GM18909 (cell line): ENCODE measurements at regions not wholly inside any gene's neighbourhood (a gene's known extent, or its start where the extent isn't known, plus 50 kb on each side); places are given as distances from the start of the nearest gene placed in this dataset.

Source experiments
- ATAC-seq: cut with Tn5 transposase; IDR thresholded peaks from one replicate; pipeline ENCODE4 v1.9.1; 2021; ENCODE audit warnings: mild to moderate bottlenecking; ENCODE audit not compliant: unreplicated experiment, poor library complexity

GRCh38 chr13:74005320-74006157, 128.7 kb downstream of the KLF12 start:
- ATAC-seq: no peak

DNA sequence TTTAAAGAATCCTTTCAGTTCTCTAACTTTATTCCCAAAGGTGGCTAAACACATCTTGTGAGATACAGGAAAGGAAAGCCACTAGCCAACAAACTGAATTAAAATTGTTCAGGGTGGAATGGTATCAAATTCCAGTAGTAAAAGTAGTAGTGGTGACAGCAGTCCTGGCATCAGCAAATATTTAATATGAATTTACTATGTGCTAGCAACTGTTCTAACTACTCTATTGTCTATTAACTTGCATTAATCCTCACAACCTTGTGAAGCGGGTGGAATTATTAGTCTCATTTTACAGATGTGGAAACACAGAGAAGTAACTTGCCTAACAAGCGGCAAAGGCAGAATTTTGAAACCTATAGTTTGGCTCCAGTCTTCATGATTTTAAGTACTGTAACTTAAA, 130.1 kb downstream of the KLF12 start:
- ATAC-seq: no peak

DNA sequence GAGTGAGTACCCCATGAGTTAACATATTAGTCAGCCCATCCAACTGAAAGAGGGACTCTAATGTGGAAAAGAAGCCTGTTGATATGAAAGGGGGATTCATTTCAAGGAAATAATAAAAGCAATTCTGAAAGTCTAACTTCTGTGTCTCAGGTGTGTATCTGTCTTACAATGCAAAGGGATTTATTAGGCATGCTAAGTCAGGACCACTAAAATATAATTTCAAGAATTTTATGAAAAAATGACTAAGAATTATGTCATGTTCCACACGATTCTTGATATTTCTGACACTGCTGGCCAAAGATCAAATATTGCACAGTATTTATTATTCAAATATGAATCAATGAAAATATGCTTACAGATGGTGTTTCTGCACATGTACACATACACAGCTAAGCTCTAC, 130.8 kb downstream of the KLF12 start:
- no peak for ATAC-seq

DNA sequence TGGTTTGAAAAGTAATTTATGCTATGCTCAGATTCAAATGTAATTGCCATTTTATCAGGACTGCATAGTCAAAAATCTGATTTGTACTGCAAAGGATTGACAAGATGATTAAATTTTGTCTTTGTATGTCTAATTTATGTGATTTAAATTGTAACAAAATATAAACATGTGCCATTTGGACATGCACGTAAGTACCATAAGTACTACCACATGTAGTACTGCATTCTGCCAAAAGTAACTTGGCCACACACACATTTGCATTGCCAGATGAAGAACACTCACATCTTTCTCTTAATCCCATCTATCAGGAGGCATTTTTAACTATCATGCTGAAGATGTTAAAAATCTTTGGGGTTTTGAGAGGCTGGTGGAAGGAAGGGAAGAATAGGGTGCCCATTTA, 133.3 kb downstream of the KLF12 start:
- no peak for ATAC-seq

DNA sequence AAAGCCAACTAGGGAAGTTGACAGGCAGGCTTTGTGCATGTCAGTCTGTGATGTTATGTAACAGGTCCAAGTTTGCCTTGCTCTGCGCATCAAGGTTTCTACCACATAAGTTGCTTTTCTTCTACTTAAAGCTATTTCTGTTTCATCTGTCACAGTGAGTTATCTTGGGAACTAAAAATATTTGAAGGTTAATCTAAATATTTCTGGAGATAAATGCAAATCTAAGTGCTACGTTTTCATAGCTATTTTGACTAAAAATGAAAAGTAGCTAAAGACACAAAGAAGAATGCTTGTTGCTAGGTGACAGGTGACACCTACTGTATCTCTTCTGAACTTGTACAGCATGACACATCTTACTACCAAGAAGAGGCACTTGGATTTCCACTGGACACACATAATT, 135.6 kb downstream of the KLF12 start:
- peak; percentile 72 for ATAC-seq

GRCh38 chr13:73997964-73998363, 136.2 kb downstream of the KLF12 start:
- ATAC-seq: no peak

- ATAC-seq: no peak
Measured at GRCh38 chr13:73996569-73996968, 137.6 kb downstream of the KLF12 start.

- no peak for ATAC-seq
Measured at GRCh38 chr13:73995736-73996135, 138.5 kb downstream of the KLF12 start.

GRCh38 chr13:73993661-73994060, 140.5 kb downstream of the KLF12 start:
- no peak for ATAC-seq

DNA sequence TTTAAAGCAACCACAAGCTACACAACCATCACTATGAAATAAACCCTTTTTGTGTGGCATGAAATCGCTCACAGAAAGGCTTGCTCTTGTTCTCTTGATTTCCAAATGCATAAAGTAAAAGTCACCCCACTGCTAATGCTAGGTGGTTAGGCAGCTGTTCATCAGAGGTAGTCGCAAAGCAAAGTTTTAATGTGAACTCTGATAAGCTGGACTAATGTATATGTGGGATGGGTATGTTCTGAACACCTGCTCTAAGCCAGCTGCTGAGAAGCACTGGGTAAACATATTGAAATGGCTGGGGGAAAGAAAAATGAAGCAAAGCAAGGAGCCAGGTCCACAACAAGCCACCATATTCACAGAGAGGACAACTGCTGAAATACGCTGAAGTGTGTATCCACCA, 142.3 kb downstream of the KLF12 start:
- ATAC-seq: no peak

GRCh38 chr13:73991384-73991783, 142.8 kb downstream of the KLF12 start:
- no peak for ATAC-seq

DNA sequence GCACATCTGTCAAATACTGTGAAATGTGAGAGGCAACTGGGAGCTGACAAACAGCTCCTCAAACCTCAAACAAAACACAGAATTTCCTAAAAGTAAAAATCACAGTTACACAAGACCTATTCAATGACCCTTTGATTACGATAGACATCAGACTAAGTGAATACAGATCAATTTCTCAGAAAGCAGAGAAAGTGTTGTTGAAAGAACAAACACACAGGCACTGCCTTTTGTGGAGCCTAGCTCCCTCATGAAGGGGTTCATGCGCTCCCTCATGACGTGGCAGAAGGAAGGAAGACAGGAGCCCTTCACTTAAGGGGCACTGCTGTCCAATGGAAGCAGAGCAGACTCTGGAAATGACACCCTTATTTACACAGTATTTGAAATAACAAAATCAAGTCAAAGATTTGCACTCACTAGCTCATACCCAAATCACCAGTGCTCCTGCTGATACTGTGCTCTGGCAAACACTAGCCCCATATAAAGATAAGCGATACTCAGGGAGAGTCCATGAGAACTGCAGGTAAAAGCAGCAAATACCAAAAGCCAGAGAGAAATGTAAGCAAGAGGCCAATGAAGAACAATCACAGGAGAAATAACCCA, 144.9 kb downstream of the KLF12 start:
- ATAC-seq: no peak

DNA sequence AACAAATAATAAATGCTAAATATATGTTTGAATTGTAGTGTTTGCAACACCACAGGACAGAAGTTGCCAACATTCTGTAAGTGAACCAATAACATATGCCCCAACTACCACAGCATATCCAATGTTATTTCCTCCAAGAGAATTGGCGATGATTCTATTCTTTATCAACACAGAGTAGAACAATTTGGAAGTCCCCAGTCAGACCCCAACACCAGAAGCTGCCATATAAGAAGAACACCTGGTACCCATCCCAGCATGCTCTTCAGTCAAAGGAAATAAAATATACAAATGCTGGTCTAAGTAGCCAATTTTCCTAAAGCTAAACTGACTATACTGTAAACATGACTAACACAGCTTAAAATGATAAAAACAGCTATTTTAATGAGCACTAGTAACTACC, 145.7 kb downstream of the KLF12 start:
- ATAC-seq: no peak

GRCh38 chr13:73987618-73988017, 146.6 kb downstream of the KLF12 start:
- no peak for ATAC-seq

DNA sequence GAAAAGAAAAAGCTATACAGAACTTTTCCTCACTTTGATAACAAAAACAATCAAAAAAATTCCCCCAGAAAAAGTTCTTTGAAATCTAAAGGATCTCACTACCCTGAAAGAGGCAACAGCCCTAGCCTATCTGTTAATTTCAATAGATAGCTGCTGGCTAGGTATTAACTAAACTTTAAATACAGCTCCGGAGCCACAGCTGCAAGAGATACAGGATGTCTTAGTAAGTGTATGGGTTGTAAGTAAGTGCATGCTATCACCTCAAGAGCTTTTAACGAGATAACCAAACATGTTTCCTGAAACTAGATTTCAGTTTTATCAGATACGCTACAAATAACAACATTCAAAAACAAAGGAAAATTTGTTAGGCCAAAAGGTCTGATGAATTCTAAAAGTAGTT, 148.4 kb downstream of the KLF12 start:
- no peak for ATAC-seq

DNA sequence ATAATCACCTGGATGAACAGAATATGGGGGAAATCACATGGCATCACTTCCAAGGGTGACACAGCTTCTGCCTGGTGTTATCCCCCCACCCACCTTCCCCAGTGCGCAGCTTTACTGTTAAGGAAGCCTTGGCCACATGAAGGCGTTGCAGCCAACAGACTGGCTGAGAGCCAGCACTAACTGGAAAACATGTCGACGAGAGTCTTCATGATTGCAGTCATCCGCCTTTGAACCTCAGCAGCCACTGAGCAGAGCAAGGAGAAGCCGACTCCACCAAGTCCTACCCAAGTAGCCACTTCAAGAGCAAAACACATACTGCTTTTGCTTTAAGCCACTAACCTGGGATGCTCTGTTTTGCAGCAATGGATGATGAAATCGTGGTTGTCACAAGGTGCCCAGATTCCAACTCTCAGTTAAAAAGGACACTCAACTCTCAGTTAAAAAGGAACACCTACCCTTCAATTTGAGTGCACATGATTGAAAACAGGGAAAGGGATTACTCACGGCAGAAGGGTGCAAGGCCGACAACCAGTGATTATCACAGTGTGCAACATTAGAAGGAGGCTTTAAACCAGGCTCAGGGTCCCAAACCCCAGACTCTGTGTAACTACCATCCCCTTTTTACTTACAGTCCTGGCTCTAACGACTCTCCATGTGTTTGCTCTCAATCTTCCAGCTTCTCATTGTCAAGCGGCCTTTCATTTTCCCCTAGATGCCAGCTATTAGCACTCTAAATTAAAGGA, 149.1 kb downstream of the KLF12 start:
- ATAC-seq: no peak

DNA sequence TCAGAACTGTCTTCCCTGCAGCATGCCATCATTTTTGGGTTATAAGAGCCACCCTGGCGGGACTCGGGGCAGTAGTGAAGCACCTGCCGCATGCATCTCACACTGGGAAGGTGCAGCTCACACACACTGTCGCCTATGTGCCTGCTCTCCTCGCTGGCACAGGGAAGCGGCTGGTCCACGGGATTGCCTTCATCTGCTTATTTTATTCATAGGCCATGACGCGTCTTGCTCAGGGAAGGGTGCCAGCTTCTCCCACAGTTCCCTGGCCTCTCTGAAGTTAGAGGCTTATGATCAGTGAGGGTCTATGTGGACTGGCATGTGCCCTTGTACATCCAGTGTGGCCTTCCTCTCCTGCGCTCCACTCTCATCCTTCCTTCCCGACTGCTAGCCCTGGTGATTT, 150.0 kb downstream of the KLF12 start:
- no peak for ATAC-seq

GRCh38 chr13:73983109-73983508, 151.1 kb downstream of the KLF12 start:
- ATAC-seq: no peak

- no peak for ATAC-seq
Measured at GRCh38 chr13:73981595-73981994, 152.6 kb downstream of the KLF12 start.

GRCh38 chr13:73975767-73976166, 158.4 kb downstream of the KLF12 start:
- ATAC-seq: no peak

DNA sequence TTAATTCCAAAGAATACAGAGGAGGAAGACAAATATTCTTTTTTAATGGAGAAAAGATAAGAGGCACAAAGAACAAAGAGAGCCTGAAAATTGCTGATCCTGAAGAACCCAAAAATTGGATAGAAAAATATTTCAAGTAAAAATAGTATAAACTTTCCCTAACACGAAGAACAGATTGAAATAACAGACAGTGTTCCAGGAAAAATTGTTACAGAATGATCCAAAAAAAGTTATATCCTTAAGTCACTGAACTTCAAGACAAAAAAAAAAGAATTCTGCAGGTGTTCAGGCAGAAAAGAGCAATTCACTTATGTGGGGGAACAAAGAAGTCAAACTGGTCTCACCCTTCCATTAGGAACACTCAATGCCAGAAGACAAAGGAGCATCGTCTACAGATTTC, 160.2 kb downstream of the KLF12 start:
- ATAC-seq: no peak
